ENCODE measurements at regions not wholly inside any gene's neighbourhood (a gene's known extent, or its start where the extent isn't known, plus 50 kb on each side); places are given as distances from the start of the nearest gene placed in this dataset.

- Histone ChIP-seq H4K20me1 (ENCODE audit: control insufficient read depth, extremely low read depth, insufficient read depth, low read length) (no peaks in the 10 kb centered on the region), H3K79me2 (ENCODE audit: control insufficient read depth, insufficient read depth, low read length) (no peaks in the 10 kb centered on the region), H3K4me2 (ENCODE audit: control insufficient read depth, extremely low read depth, insufficient read depth, low read depth, low read length) (no peak overlapping the region), H3K4me1 (ENCODE audit: control insufficient read depth, extremely low read depth, insufficient read depth, low read length) (no peaks in the 10 kb centered on the region), H3K27me3 (ENCODE audit: control insufficient read depth, extremely low read depth, insufficient read depth, low read length) (no peaks in the 10 kb centered on the region), H3K9ac (ENCODE audit: control insufficient read depth, extremely low read depth, insufficient read depth, low read length) (no peak overlapping the region), H2AFZ (ENCODE audit: control insufficient read depth, low read length) (no peak overlapping the region), H3K9me3 (ENCODE audit: control insufficient read depth, low read depth, low read length) (no peaks in the 10 kb centered on the region), H3K36me3 (ENCODE audit: control insufficient read depth in 2 of 2, extremely low read depth in 1 of 2, insufficient read depth in 2 of 2, low read length in 2 of 2) (no peaks in the 10 kb centered on the region), H3K9me1 (ENCODE audit: control insufficient read depth, extremely low read depth, insufficient read depth, low read length) (no peaks in the 10 kb centered on the region), H3K27ac (ENCODE audit: control insufficient read depth, insufficient read depth, low read length) (no peak overlapping the region), H3K4me3 (ENCODE audit: control insufficient read depth in 2 of 3, extremely low read depth in 1 of 3, insufficient read depth in 2 of 3, low read depth in 1 of 3, low read length in 3 of 3) (no peak overlapping the region)
- no peak for DNase-seq (ENCODE audit: low read depth, low spot score)
- no peak for FAIRE-seq
- TF ChIP-seq CTCF (optimal IDR thresholded peaks at IDR 0.05 in 1 of 3, IDR thresholded peaks at IDR 0.05 in 1 of 3, conservative IDR thresholded peaks at IDR 0.05 in 1 of 3; ENCODE audit: extremely low read depth in 1 of 3, insufficient read depth in 2 of 3, low read length in 3 of 3) (no peak), EZH2 (IDR thresholded peaks at IDR 0.05; ENCODE audit: low read length) (no peak)
- dilution Hi-C loops (cut with MboI; ENCODE audit: extremely low pct_ligation_motif_present, low sequenced_read_pairs): no loop called here
Observed at GRCh38 chr7:119397156-119397555, 875.8 kb upstream of the KCND2 start.

GRCh38 chr7:119408596-119408995 lies 864.4 kb upstream of the KCND2 start:
- no peak overlapping the region for H3K4me3 ChIP-seq (ENCODE audit: control insufficient read depth in 2 of 3, extremely low read depth in 1 of 3, insufficient read depth in 2 of 3, low read depth in 1 of 3, low read length in 3 of 3)
- no peaks in the 10 kb centered on the region for H3K36me3 ChIP-seq (ENCODE audit: control insufficient read depth in 2 of 2, extremely low read depth in 1 of 2, insufficient read depth in 2 of 2, low read length in 2 of 2)
- no peak for DNase-seq (ENCODE audit: low read depth, low spot score)
- H3K4me1 ChIP-seq (ENCODE audit: control insufficient read depth, extremely low read depth, insufficient read depth, low read length): no peaks in the 10 kb centered on the region
- H3K9me1 ChIP-seq (ENCODE audit: control insufficient read depth, extremely low read depth, insufficient read depth, low read length): no peaks in the 10 kb centered on the region
- no peak overlapping the region for H3K4me2 ChIP-seq (ENCODE audit: control insufficient read depth, extremely low read depth, insufficient read depth, low read depth, low read length)
- no peaks in the 10 kb centered on the region for H3K9me3 ChIP-seq (ENCODE audit: control insufficient read depth, low read depth, low read length)
- dilution Hi-C loops (cut with MboI; ENCODE audit: extremely low pct_ligation_motif_present, low sequenced_read_pairs): no loop called here
- no peak for FAIRE-seq
- no peak overlapping the region for H3K27ac ChIP-seq (ENCODE audit: control insufficient read depth, insufficient read depth, low read length)
- no peak overlapping the region for H3K9ac ChIP-seq (ENCODE audit: control insufficient read depth, extremely low read depth, insufficient read depth, low read length)
- H3K79me2 ChIP-seq (ENCODE audit: control insufficient read depth, insufficient read depth, low read length): no peaks in the 10 kb centered on the region
- no peaks in the 10 kb centered on the region for H4K20me1 ChIP-seq (ENCODE audit: control insufficient read depth, extremely low read depth, insufficient read depth, low read length)
- TF ChIP-seq CTCF (optimal IDR thresholded peaks at IDR 0.05 in 1 of 3, IDR thresholded peaks at IDR 0.05 in 1 of 3, conservative IDR thresholded peaks at IDR 0.05 in 1 of 3; ENCODE audit: extremely low read depth in 1 of 3, insufficient read depth in 2 of 3, low read length in 3 of 3) (no peak), EZH2 (IDR thresholded peaks at IDR 0.05; ENCODE audit: low read length) (no peak)
- H3K27me3 ChIP-seq (ENCODE audit: control insufficient read depth, extremely low read depth, insufficient read depth, low read length): no peaks in the 10 kb centered on the region
- H2AFZ ChIP-seq (ENCODE audit: control insufficient read depth, low read length): no peak overlapping the region

All from keratinocyte (primary cell).